ENCODE measurements at regions not wholly inside any gene's neighbourhood (a gene's known extent, or its start where the extent isn't known, plus 50 kb on each side); places are given as distances from the start of the nearest gene placed in this dataset.

DNA sequence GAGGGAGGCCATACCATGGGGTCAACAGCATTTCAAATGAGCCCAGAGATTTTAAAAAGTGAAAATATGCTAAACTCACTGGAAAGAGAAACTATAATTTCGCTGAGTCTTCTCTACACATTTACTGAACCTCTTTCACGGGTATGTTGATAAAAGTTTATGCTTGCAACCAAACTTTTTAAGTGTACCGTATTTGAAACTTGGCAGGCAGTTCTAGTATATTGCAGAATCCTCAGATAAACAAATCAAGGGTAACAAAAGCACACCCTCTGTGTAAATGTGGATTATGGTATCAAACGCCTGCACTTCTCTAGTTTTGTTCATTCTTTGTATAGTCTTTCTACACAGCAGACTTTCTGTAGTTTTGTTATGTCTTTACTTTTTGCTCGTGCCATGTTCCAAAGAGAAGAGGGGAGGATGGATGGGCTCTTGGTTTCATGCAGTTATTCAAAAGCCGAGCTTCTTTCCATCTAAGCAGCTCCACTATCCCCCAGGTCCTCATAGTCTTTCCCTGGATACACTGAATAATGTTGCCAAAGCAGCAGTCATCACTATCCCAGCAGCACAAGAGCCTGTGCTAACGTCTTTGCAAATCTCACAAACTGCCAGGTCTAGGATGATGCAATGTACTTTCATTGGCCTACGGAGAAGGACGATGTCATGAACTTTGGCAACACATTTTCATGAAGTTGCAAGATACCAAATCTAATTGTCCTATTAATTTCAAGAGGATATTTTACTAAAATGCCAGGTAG, 131.2 kb downstream of the MPP7 start:
- POLR2A ChIA-PET = no interaction called here
- ATAC-seq (no peak), DNase-seq (no peak)
- TF ChIP-seq, protein P1, sequence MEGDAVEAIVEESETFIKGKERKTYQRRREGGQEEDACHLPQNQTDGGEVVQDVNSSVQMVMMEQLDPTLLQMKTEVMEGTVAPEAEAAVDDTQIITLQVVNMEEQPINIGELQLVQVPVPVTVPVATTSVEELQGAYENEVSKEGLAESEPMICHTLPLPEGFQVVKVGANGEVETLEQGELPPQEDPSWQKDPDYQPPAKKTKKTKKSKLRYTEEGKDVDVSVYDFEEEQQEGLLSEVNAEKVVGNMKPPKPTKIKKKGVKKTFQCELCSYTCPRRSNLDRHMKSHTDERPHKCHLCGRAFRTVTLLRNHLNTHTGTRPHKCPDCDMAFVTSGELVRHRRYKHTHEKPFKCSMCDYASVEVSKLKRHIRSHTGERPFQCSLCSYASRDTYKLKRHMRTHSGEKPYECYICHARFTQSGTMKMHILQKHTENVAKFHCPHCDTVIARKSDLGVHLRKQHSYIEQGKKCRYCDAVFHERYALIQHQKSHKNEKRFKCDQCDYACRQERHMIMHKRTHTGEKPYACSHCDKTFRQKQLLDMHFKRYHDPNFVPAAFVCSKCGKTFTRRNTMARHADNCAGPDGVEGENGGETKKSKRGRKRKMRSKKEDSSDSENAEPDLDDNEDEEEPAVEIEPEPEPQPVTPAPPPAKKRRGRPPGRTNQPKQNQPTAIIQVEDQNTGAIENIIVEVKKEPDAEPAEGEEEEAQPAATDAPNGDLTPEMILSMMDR (IDR thresholded peaks at IDR 0.05) = no peak
- peaks cover 1% of the 10 kb centered on the region for H3K9me3 Mint-ChIP-seq
- H3K4me1 Mint-ChIP-seq (ENCODE audit: low read depth) = peaks cover 24% of the 10 kb centered on the region
- H3K36me3 Mint-ChIP-seq (ENCODE audit: low read depth) = no peaks in the 10 kb centered on the region
- no peak overlapping the region for H3K27ac Mint-ChIP-seq
- intact Hi-C loops (cut with micrococcal nuclease) = no loop called here
- CTCF ChIA-PET = interaction anchor here (1.3 kb wide), 1 partner anchor 222 kb away, joined by 4 read pairs; no protein-coding TSS in a partner anchor
- no peaks in the 10 kb centered on the region for H3K27me3 Mint-ChIP-seq
- H3K4me3 Mint-ChIP-seq = no peak overlapping the region

GRCh38 chr10:28169525-28169924, 133.3 kb downstream of the MPP7 start:
- intact Hi-C loops (cut with micrococcal nuclease) = no loop called here
- TF ChIP-seq, protein P1 (IDR thresholded peaks at IDR 0.05) = no peak
- H3K4me3 Mint-ChIP-seq = no peak overlapping the region
- H3K4me1 Mint-ChIP-seq (ENCODE audit: low read depth) = peaks cover 16% of the 10 kb centered on the region
- H3K36me3 Mint-ChIP-seq (ENCODE audit: low read depth) = no peaks in the 10 kb centered on the region
- H3K27ac Mint-ChIP-seq = no peak overlapping the region
- peaks cover 1% of the 10 kb centered on the region for H3K9me3 Mint-ChIP-seq
- no peaks in the 10 kb centered on the region for H3K27me3 Mint-ChIP-seq
- POLR2A ChIA-PET = no interaction called here
- DNase-seq (no peak), ATAC-seq (no peak)
- CTCF ChIA-PET = interaction anchor here (1.4 kb wide), 1 partner anchor 795 kb away, joined by 3 read pairs; no protein-coding TSS in a partner anchor

DNA sequence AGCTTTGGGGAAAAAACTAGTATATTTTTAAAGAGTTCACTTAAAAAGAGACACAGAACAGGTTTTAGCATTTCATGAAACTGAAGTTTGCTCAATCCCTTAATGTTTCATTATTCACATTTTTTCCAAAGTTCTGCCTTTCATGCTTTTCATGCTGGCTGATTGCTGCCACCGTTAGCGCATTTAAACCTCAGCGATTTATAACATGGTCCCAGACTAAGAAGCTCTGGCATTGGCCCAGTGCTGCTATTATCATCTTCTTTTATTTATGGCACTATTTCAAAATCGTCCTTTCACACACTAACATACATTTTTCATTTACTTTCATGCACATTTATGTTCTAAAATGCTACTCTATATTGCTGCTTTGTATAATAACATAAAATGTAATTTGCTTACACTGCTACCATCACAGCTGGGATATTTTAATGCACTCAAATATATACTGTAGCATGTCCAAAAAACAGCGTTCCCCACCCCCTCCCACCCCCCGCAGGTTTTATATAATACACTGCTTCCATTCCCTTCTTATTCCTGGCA, 141.9 kb downstream of the MPP7 start:
- H3K4me1 Mint-ChIP-seq (ENCODE audit: low read depth) = peaks cover 6% of the 10 kb centered on the region
- CTCF ChIA-PET = interaction anchor here (1.0 kb wide), 1 partner anchor 221 kb away, joined by 3 read pairs; no protein-coding TSS in a partner anchor
- no peak for DNase-seq
- TF ChIP-seq, protein P1 (IDR thresholded peaks at IDR 0.05) = no peak
- ATAC-seq = no peak
- intact Hi-C loops (cut with micrococcal nuclease) = no loop called here
- H3K36me3 Mint-ChIP-seq (ENCODE audit: low read depth) = peaks cover 15% of the 10 kb centered on the region
- no peaks in the 10 kb centered on the region for H3K27me3 Mint-ChIP-seq
- no peak overlapping the region for H3K4me3 Mint-ChIP-seq
- POLR2A ChIA-PET = no interaction called here
- H3K9me3 Mint-ChIP-seq = peaks cover 9% of the 10 kb centered on the region
- H3K27ac Mint-ChIP-seq = no peak overlapping the region

DNA sequence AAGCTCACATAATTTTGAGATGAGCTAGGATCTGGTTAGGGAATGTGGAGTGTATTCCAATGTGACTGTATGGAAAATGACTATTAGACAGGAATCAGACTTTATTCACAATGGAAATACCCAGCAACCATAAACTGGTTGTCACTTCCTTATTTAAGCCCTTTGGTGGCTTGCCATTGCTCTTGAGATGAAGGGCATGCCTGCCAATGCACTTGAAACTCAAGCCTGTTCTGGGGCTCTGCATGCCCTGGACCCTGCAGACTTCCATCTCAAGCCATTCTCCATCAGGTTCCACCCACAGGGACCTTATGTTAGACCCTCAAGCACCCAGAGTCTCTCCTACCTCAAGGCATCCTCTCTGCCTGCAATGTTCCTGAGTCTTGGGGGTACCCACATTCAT, 145.5 kb downstream of the MPP7 start:
- CTCF ChIA-PET = interaction anchor here (1.1 kb wide), 1 partner anchor 8 kb away, joined by 3 read pairs; no protein-coding TSS in a partner anchor
- H3K4me1 Mint-ChIP-seq (ENCODE audit: low read depth) = peaks cover 14% of the 10 kb centered on the region
- DNase-seq (no peak), ATAC-seq (no peak)
- POLR2A ChIA-PET = interaction anchor here (0.8 kb wide), 1 partner anchor 11 kb away, joined by 3 read pairs; no protein-coding TSS in a partner anchor
- H3K9me3 Mint-ChIP-seq = peaks cover 8% of the 10 kb centered on the region
- intact Hi-C loops (cut with micrococcal nuclease) = no loop called here
- TF ChIP-seq, protein P1 (IDR thresholded peaks at IDR 0.05) = no peak
- no peaks in the 10 kb centered on the region for H3K27me3 Mint-ChIP-seq
- H3K36me3 Mint-ChIP-seq (ENCODE audit: low read depth) = peaks cover 8% of the 10 kb centered on the region
- no peak overlapping the region for H3K27ac Mint-ChIP-seq
- no peak overlapping the region for H3K4me3 Mint-ChIP-seq

- no peaks in the 10 kb centered on the region for H3K27me3 Mint-ChIP-seq
- intact Hi-C loops (cut with micrococcal nuclease) = no loop called here
- peaks cover 17% of the 10 kb centered on the region for H3K4me1 Mint-ChIP-seq (ENCODE audit: low read depth)
- ChIA-PET POLR2A (no interaction called here), CTCF (no interaction called here)
- TF ChIP-seq, protein P1 (IDR thresholded peaks at IDR 0.05) = no peak
- H3K36me3 Mint-ChIP-seq (ENCODE audit: low read depth) = peaks cover 8% of the 10 kb centered on the region
- ATAC-seq = no peak
- H3K27ac Mint-ChIP-seq = no peak overlapping the region
- H3K9me3 Mint-ChIP-seq = peaks cover 6% of the 10 kb centered on the region
- DNase-seq = no peak
- no peak overlapping the region for H3K4me3 Mint-ChIP-seq
These were observed 147.1 kb downstream of the MPP7 start for GRCh38 chr10:28155726-28156125.

Data from activated CD8-positive, alpha-beta T cell treated with anti-CD3 and anti-CD28 coated beads for 36 hours (primary cell).